Dendritic cell treated with granulocyte-macrophage colony-stimulating factor and Interleukin-4, amounts not matched to agents 40 ng/mL and 50 ng/mL, for 4 days (primary cell): ENCODE measurements at regions not wholly inside any gene's neighbourhood (a gene's known extent, or its start where the extent isn't known, plus 50 kb on each side); places are given as distances from the start of the nearest gene placed in this dataset.
"Not testable (repeated sequence)": the region's sequence is repeated elsewhere in the genome, so short reads cannot be mapped to it uniquely, and the experiment has no call there.

Source experiments
- H3K27ac Mint-ChIP-seq: one replicate; pipeline ENCODE4 v1.8.0; 2022; ENCODE audit warnings: mild to moderate bottlenecking, mixed read lengths
- H3K27me3 Mint-ChIP-seq: one replicate; pipeline ENCODE4 v1.8.0; 2022; ENCODE audit warnings: mild to moderate bottlenecking, mixed read lengths
- H3K36me3 Mint-ChIP-seq: one replicate; pipeline ENCODE4 v1.8.0; 2022; ENCODE audit warnings: low read depth, mixed read lengths
- H3K4me1 Mint-ChIP-seq: one replicate; pipeline ENCODE4 v1.8.0; 2022; ENCODE audit warnings: low read depth, mixed read lengths
- H3K4me3 Mint-ChIP-seq: one replicate; pipeline ENCODE4 v1.8.0; 2022; ENCODE audit warnings: mild to moderate bottlenecking, moderate library complexity, mixed read lengths
- H3K9me3 Mint-ChIP-seq: one replicate; pipeline ENCODE4 v1.8.0; 2022; ENCODE audit warnings: mixed read lengths
- intact Hi-C: fragments of 100-400 bp; cut with micrococcal nuclease; formaldehyde crosslinking; loops from one replicate; pipeline ENCODE4 v1.15.0; 2022

GRCh38 chr1:193451001-193451400 lies 264.6 kb upstream of the B3GALT2 start:
- no peaks in the 10 kb centered on the region for H3K9me3 Mint-ChIP-seq
- intact Hi-C loops: no loop called here

GRCh38 chr1:193448682-193449461 lies 262.5 kb upstream of the B3GALT2 start:
- Mint-ChIP-seq H3K36me3 (no peaks in the 10 kb centered on the region), H3K27me3 (no peaks in the 10 kb centered on the region), H3K4me3 (no peak overlapping the region), H3K4me1 (peaks cover 11% of the 10 kb centered on the region), H3K9me3 (no peaks in the 10 kb centered on the region), H3K27ac (no peak overlapping the region)
- intact Hi-C loops: no loop called here

More at GRCh38 chr1:193451001-193451400, 264.6 kb upstream of the B3GALT2 start:
- H3K36me3 Mint-ChIP-seq: no peaks in the 10 kb centered on the region
- no peaks in the 10 kb centered on the region for H3K27me3 Mint-ChIP-seq
- peaks cover 11% of the 10 kb centered on the region for H3K4me1 Mint-ChIP-seq
- no peak overlapping the region for H3K4me3 Mint-ChIP-seq
- no peak overlapping the region for H3K27ac Mint-ChIP-seq

GRCh38 chr1:193443886-193444285 lies 257.5 kb upstream of the B3GALT2 start:
- no peak overlapping the region for H3K27ac Mint-ChIP-seq
- intact Hi-C loops: no loop called here
- no peaks in the 10 kb centered on the region for H3K27me3 Mint-ChIP-seq
- H3K9me3 Mint-ChIP-seq: peaks cover 13% of the 10 kb centered on the region
- H3K4me1 Mint-ChIP-seq: no peaks in the 10 kb centered on the region
- H3K36me3 Mint-ChIP-seq: no peaks in the 10 kb centered on the region
- no peak overlapping the region for H3K4me3 Mint-ChIP-seq

- Mint-ChIP-seq H3K9me3 (peaks cover 32% of the 10 kb centered on the region), H3K36me3 (no peaks in the 10 kb centered on the region), H3K27ac (no peak overlapping the region), H3K4me3 (no peak overlapping the region), H3K27me3 (no peaks in the 10 kb centered on the region), H3K4me1 (no peaks in the 10 kb centered on the region)
- intact Hi-C loops: no loop called here
Observed at GRCh38 chr1:193438771-193439170, 252.4 kb upstream of the B3GALT2 start.

- Mint-ChIP-seq H3K36me3 (no peaks in the 10 kb centered on the region), H3K4me1 (no peaks in the 10 kb centered on the region), H3K27me3 (no peaks in the 10 kb centered on the region), H3K27ac (no peak overlapping the region), H3K9me3 (peaks cover 37% of the 10 kb centered on the region), H3K4me3 (no peak overlapping the region)
- intact Hi-C loops: no loop called here
Observed at GRCh38 chr1:193438312-193438711, 251.9 kb upstream of the B3GALT2 start.

- Mint-ChIP-seq H3K36me3 (no peaks in the 10 kb centered on the region), H3K4me1 (no peaks in the 10 kb centered on the region), H3K9me3 (peaks cover 42% of the 10 kb centered on the region), H3K4me3 (no peak overlapping the region), H3K27me3 (no peaks in the 10 kb centered on the region), H3K27ac (no peak overlapping the region)
- intact Hi-C loops: no loop called here
Observed at GRCh38 chr1:193437785-193438184, 251.4 kb upstream of the B3GALT2 start.

GRCh38 chr1:193437333-193437732 lies 250.9 kb upstream of the B3GALT2 start:
- H3K27ac Mint-ChIP-seq, intact Hi-C loops, H3K4me1 Mint-ChIP-seq, H3K36me3 Mint-ChIP-seq, H3K4me3 Mint-ChIP-seq, H3K27me3 Mint-ChIP-seq: not testable (repeated sequence)
- H3K9me3 Mint-ChIP-seq: peaks cover 46% of the 10 kb centered on the region

- H3K4me3 Mint-ChIP-seq: no peak overlapping the region
- intact Hi-C loops: no loop called here
- H3K36me3 Mint-ChIP-seq: no peaks in the 10 kb centered on the region
- H3K4me1 Mint-ChIP-seq: no peaks in the 10 kb centered on the region
- H3K27me3 Mint-ChIP-seq: no peaks in the 10 kb centered on the region
- peaks cover 49% of the 10 kb centered on the region for H3K9me3 Mint-ChIP-seq
- H3K27ac Mint-ChIP-seq: no peak overlapping the region
Observed at GRCh38 chr1:193435781-193436180, 249.4 kb upstream of the B3GALT2 start.

GRCh38 chr1:193434319-193434718 lies 247.9 kb upstream of the B3GALT2 start:
- Mint-ChIP-seq H3K4me3 (no peak overlapping the region), H3K27me3 (no peaks in the 10 kb centered on the region)

GRCh38 chr1:193433599-193433998 lies 247.2 kb upstream of the B3GALT2 start:
- Mint-ChIP-seq H3K9me3 (peaks cover 44% of the 10 kb centered on the region), H3K4me3 (no peak overlapping the region), H3K27me3 (no peaks in the 10 kb centered on the region), H3K27ac (no peak overlapping the region), H3K4me1 (no peaks in the 10 kb centered on the region), H3K36me3 (no peaks in the 10 kb centered on the region)
- intact Hi-C loops: no loop called here

More at GRCh38 chr1:193434319-193434718, 247.9 kb upstream of the B3GALT2 start:
- H3K4me1 Mint-ChIP-seq: no peaks in the 10 kb centered on the region
- H3K9me3 Mint-ChIP-seq: peaks cover 44% of the 10 kb centered on the region
- intact Hi-C loops: no loop called here
- no peaks in the 10 kb centered on the region for H3K36me3 Mint-ChIP-seq
- H3K27ac Mint-ChIP-seq: no peak overlapping the region

- Mint-ChIP-seq H3K27me3 (no peaks in the 10 kb centered on the region), H3K27ac (no peak overlapping the region), H3K4me3 (no peak overlapping the region)
Observed at GRCh38 chr1:193432979-193433587, 246.7 kb upstream of the B3GALT2 start.

GRCh38 chr1:193431265-193431977 lies 245.0 kb upstream of the B3GALT2 start:
- Mint-ChIP-seq H3K4me1 (no peaks in the 10 kb centered on the region), H3K9me3 (peaks cover 39% of the 10 kb centered on the region), H3K27ac (no peak overlapping the region), H3K27me3 (no peaks in the 10 kb centered on the region), H3K4me3 (no peak overlapping the region), H3K36me3 (no peaks in the 10 kb centered on the region)
- intact Hi-C loops: no loop called here

More at GRCh38 chr1:193432979-193433587, 246.7 kb upstream of the B3GALT2 start:
- Mint-ChIP-seq H3K4me1 (no peaks in the 10 kb centered on the region), H3K36me3 (no peaks in the 10 kb centered on the region), H3K9me3 (peaks cover 44% of the 10 kb centered on the region)
- intact Hi-C loops: no loop called here

- no peaks in the 10 kb centered on the region for H3K27me3 Mint-ChIP-seq
- H3K9me3 Mint-ChIP-seq: peaks cover 13% of the 10 kb centered on the region
- no peaks in the 10 kb centered on the region for H3K36me3 Mint-ChIP-seq
- intact Hi-C loops: no loop called here
- no peaks in the 10 kb centered on the region for H3K4me1 Mint-ChIP-seq
- no peak overlapping the region for H3K4me3 Mint-ChIP-seq
- H3K27ac Mint-ChIP-seq: no peak overlapping the region
Observed at GRCh38 chr1:193427524-193427923, 241.1 kb upstream of the B3GALT2 start.

GRCh38 chr1:193426061-193426460 lies 239.6 kb upstream of the B3GALT2 start:
- intact Hi-C loops: no loop called here
- Mint-ChIP-seq H3K27me3 (no peaks in the 10 kb centered on the region), H3K4me1 (no peaks in the 10 kb centered on the region), H3K4me3 (no peak overlapping the region), H3K36me3 (no peaks in the 10 kb centered on the region), H3K9me3 (no peaks in the 10 kb centered on the region), H3K27ac (no peak overlapping the region)
